NB4 (cell line): ENCODE measurements at regions not wholly inside any gene's neighbourhood (a gene's known extent, or its start where the extent isn't known, plus 50 kb on each side); places are given as distances from the start of the nearest gene placed in this dataset.

Source experiments
- MAX ChIP-seq: IDR thresholded peaks from 2 replicates; pipeline ENCODE4 v1.6.1; 2011; ENCODE audit warnings: low read depth, low read length
- MYC ChIP-seq: IDR thresholded peaks from 2 replicates; pipeline ENCODE4 v1.6.1; 2011; ENCODE audit warnings: low read depth, low read length
- POLR2A ChIP-seq: IDR thresholded peaks from 2 replicates; pipeline ENCODE4 v1.6.1; 2011; ENCODE audit warnings: mild to moderate bottlenecking; ENCODE audit not compliant: insufficient read length; ENCODE audit errors: extremely low read depth
- TF ChIP-seq, protein P1 (sequence below): IDR thresholded peaks from one replicate; pipeline ENCODE4 v1.5.1; 2012; ENCODE audit warnings: low read depth, low read length

GRCh38 chr7:125057963-125058362, 128.3 kb upstream of the POT1 start:
- TF ChIP-seq, protein P1, sequence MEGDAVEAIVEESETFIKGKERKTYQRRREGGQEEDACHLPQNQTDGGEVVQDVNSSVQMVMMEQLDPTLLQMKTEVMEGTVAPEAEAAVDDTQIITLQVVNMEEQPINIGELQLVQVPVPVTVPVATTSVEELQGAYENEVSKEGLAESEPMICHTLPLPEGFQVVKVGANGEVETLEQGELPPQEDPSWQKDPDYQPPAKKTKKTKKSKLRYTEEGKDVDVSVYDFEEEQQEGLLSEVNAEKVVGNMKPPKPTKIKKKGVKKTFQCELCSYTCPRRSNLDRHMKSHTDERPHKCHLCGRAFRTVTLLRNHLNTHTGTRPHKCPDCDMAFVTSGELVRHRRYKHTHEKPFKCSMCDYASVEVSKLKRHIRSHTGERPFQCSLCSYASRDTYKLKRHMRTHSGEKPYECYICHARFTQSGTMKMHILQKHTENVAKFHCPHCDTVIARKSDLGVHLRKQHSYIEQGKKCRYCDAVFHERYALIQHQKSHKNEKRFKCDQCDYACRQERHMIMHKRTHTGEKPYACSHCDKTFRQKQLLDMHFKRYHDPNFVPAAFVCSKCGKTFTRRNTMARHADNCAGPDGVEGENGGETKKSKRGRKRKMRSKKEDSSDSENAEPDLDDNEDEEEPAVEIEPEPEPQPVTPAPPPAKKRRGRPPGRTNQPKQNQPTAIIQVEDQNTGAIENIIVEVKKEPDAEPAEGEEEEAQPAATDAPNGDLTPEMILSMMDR = no peak
- no peak for TF ChIP-seq POLR2A
- no peak for TF ChIP-seq MAX
- TF ChIP-seq MYC = no peak
